Adrenal gland (tissue), 9 donors: ENCODE measurements at regions not wholly inside any gene's neighbourhood (a gene's known extent, or its start where the extent isn't known, plus 50 kb on each side); places are given as distances from the start of the nearest gene placed in this dataset.

Experiments
- DNase-seq, 7 donors: peaks; one replicate each; pipeline ENCODE4 v3.0.0-alpha.2; 2019 to 2020
- H3K27ac ChIP-seq, 5 donors: fragments of 200-600 bp; sonication (generic) in 4 of 5; 1 replicate in 3 of 5; 2 replicates in 2 of 5; pipeline versions ENCODE4 v1.5.1 to v1.8.0; 2016 to 2020; ENCODE audit warnings: mild to moderate bottlenecking in 1 of 5
- H3K27me3 ChIP-seq: fragments of 200-600 bp; 2 replicates; pipeline ENCODE4 v1.8.0; 2021
- H3K36me3 ChIP-seq, 2 donors: fragments of 200-600 bp; replicated peaks in 1 of 2; 1 replicate in 1 of 2; 2 replicates in 1 of 2; pipeline versions ENCODE4 v1.5.1 to v1.8.0; 2018 to 2022
- H3K4me1 ChIP-seq, 2 donors: fragments of 200-600 bp; replicated peaks in 1 of 2; 1 replicate in 1 of 2; 2 replicates in 1 of 2; pipeline versions ENCODE4 v1.5.1 to v1.8.0; 2018 to 2021
- H3K4me3 ChIP-seq, 4 donors: fragments of 200-600 bp; sonication (generic) in 3 of 4; one replicate each; pipeline ENCODE4 v1.5.1; 2016 to 2018
- H3K9me3 ChIP-seq, 3 donors: fragments of 200-600 bp; sonication (generic) in 1 of 3; replicated peaks in 1 of 3; 1 replicate in 2 of 3; 2 replicates in 1 of 3; pipeline versions ENCODE4 v1.5.1 to v1.8.0; 2016 to 2021
- CTCF ChIP-seq, 6 experiments: fragments of 450-650 bp in 4 of 6; fragments of 200-600 bp in 2 of 6; sonication (generic) in 1 of 6; IDR thresholded peaks; 1 replicate in 5 of 6; 2 replicates in 1 of 6; pipeline versions ENCODE4 v1.5.1 to v1.8.0; 2016 to 2021; ENCODE audit warnings: antibody characterized with exemption in 6 of 6, mild to moderate bottlenecking in 2 of 6, moderate library complexity in 1 of 6
- POLR2A ChIP-seq, 2 donors: fragments of 450-650 bp; IDR thresholded peaks; one replicate each; pipeline ENCODE4 v1.6.1; 2017; ENCODE audit warnings: antibody characterized with exemption in 2 of 2, mild to moderate bottlenecking in 2 of 2, moderate library complexity in 1 of 2
- WGBS, 4 donors: extraction: QIAGEN DNeasy Blood & Tissue Kit in 2 of 4; methylation state at CpG; one replicate each; pipeline versions ENCODE4 v1.1.5 to v1.1.7; 2013 to 2017; 5-methylcytosine and 5-hydroxymethylcytosine counted together
- intact Hi-C, 2 donors: fragments of 100-400 bp; cut with DNase I; formaldehyde crosslinking; loops; one replicate each; pipeline versions ENCODE4 v1.14.1 to v1.15.0; 2022 to 2023
- donor health status: healthy with polysubstance abuse.
- donor health status: Bipolar disorder and iron deficiency.
- donor health status: DM: yes; HTN: yes; CAD: no.
- donor health status: DM: no; HTN: no; CAD: no.
- donor health status: DM: no; HTN: no; CAD: no.

- Histone ChIP-seq H3K27ac (no peak overlapping the region), H3K27me3 (no peaks in the 10 kb centered on the region), H3K9me3 (peaks cover 0 to 7% (median 0%) of the 10 kb centered on the region in 3 donors), H3K36me3 (no peaks in the 10 kb centered on the region), H3K4me1 (no peaks in the 10 kb centered on the region), H3K4me3 (no peak overlapping the region)
- no peak for DNase-seq
- 76 to 95% (median 85%) methylated on average over 1 of the region's 1 CpG for WGBS, 4 donors
- no peak for TF ChIP-seq CTCF (IDR thresholded peaks at IDR 0.05)
- no peak for TF ChIP-seq POLR2A (IDR thresholded peaks at IDR 0.05)
- intact Hi-C loops, result no loop called here
Observed at GRCh38 chr3:74282202-74282601, 332.3 kb downstream of the CNTN3 start.

GRCh38 chr3:74281705-74282104 lies 332.8 kb downstream of the CNTN3 start:
- Histone ChIP-seq H3K4me1 (no peaks in the 10 kb centered on the region), H3K9me3 (peaks cover 0 to 7% (median 0%) of the 10 kb centered on the region in 3 donors), H3K4me3 (no peak overlapping the region), H3K36me3 (no peaks in the 10 kb centered on the region), H3K27ac (no peak overlapping the region), H3K27me3 (no peaks in the 10 kb centered on the region)
- 51 to 71% (median 68%) methylated on average over 1 of the region's 1 CpG for WGBS, 4 donors
- DNase-seq, result no peak
- no peak for TF ChIP-seq POLR2A (IDR thresholded peaks at IDR 0.05)
- intact Hi-C loops, result no loop called here

- intact Hi-C loops, result no loop called here
- TF ChIP-seq CTCF (IDR thresholded peaks at IDR 0.05) (no peak), POLR2A (IDR thresholded peaks at IDR 0.05) (no peak)
- no peaks in the 10 kb centered on the region for H3K36me3 ChIP-seq
- no peaks in the 10 kb centered on the region for H3K27me3 ChIP-seq
- no peak overlapping the region for H3K27ac ChIP-seq
- no peaks in the 10 kb centered on the region for H3K4me1 ChIP-seq
- peaks cover 0 to 7% (median 0%) of the 10 kb centered on the region in 3 donors for H3K9me3 ChIP-seq
- no peak for DNase-seq
- no peak overlapping the region for H3K4me3 ChIP-seq
- 72 to 88% (median 80%) methylated on average over 12 of the region's 12 CpGs for WGBS, 4 donors
Observed at GRCh38 chr3:74273555-74274402, 340.7 kb downstream of the CNTN3 start.

GRCh38 chr3:74273091-74273490 lies 341.4 kb downstream of the CNTN3 start:
- intact Hi-C loops, result no loop called here
- Histone ChIP-seq H3K9me3 (peaks cover 0 to 3% (median 0%) of the 10 kb centered on the region in 3 donors), H3K27me3 (no peaks in the 10 kb centered on the region), H3K36me3 (no peaks in the 10 kb centered on the region), H3K4me3 (no peak overlapping the region), H3K4me1 (no peaks in the 10 kb centered on the region), H3K27ac (no peak overlapping the region)
- TF ChIP-seq CTCF (IDR thresholded peaks at IDR 0.05) (no peak), POLR2A (IDR thresholded peaks at IDR 0.05) (no peak)
- no peak for DNase-seq
- 40 to 59% (median 46%) methylated on average over 4 of the region's 4 CpGs for WGBS, 4 donors

- no peaks in the 10 kb centered on the region for H3K9me3 ChIP-seq
- 77 to 86% (median 81%) methylated on average over 4 of the region's 4 CpGs for WGBS, 4 donors
- no peaks in the 10 kb centered on the region for H3K4me1 ChIP-seq
Observed at GRCh38 chr3:74271541-74271940, 342.9 kb downstream of the CNTN3 start.

More at GRCh38 chr3:74271541-74271940, 342.9 kb downstream of the CNTN3 start:
- TF ChIP-seq CTCF (IDR thresholded peaks at IDR 0.05) (no peak), POLR2A (IDR thresholded peaks at IDR 0.05) (no peak)
- no peaks in the 10 kb centered on the region for H3K36me3 ChIP-seq
- intact Hi-C loops, result no loop called here
- no peak overlapping the region for H3K27ac ChIP-seq
- no peaks in the 10 kb centered on the region for H3K27me3 ChIP-seq
- DNase-seq, result no peak
- no peak overlapping the region for H3K4me3 ChIP-seq
